Glutamatergic neuron (in vitro differentiated cells): ENCODE measurements at regions not wholly inside any gene's neighbourhood (a gene's known extent, or its start where the extent isn't known, plus 50 kb on each side); places are given as distances from the start of the nearest gene placed in this dataset.

ENCODE experiments used
- DNase-seq: peaks from one replicate; pipeline ENCODE4 v3.0.0; 2022
- H3K27ac Mint-ChIP-seq: one replicate; pipeline ENCODE4 v1.8.0; 2020; ENCODE audit warnings: mild to moderate bottlenecking, mixed read lengths, inconsistent platforms; ENCODE audit not compliant: unreplicated experiment
- H3K27me3 Mint-ChIP-seq: one replicate; pipeline ENCODE4 v1.8.0; 2020; ENCODE audit warnings: mild to moderate bottlenecking, moderate library complexity, mixed read lengths, inconsistent platforms; ENCODE audit not compliant: unreplicated experiment
- H3K36me3 Mint-ChIP-seq: one replicate; pipeline ENCODE4 v1.8.0; 2020; ENCODE audit warnings: mild to moderate bottlenecking, mixed read lengths, inconsistent platforms; ENCODE audit not compliant: unreplicated experiment
- H3K4me1 Mint-ChIP-seq: one replicate; pipeline ENCODE4 v1.8.0; 2020; ENCODE audit warnings: mild to moderate bottlenecking, low read depth, mixed read lengths, inconsistent platforms; ENCODE audit not compliant: unreplicated experiment
- H3K4me3 Mint-ChIP-seq: one replicate; pipeline ENCODE4 v1.8.0; 2020; ENCODE audit warnings: mild to moderate bottlenecking, mixed read lengths, inconsistent platforms; ENCODE audit not compliant: unreplicated experiment
- H3K9me3 Mint-ChIP-seq: one replicate; pipeline ENCODE4 v1.8.0; 2020; ENCODE audit warnings: mild to moderate bottlenecking, moderate library complexity, mixed read lengths, inconsistent platforms; ENCODE audit not compliant: unreplicated experiment
- TF ChIP-seq, protein P1 (sequence below): fragments of 200-600 bp; sonication (generic); IDR thresholded peaks from one replicate; pipeline ENCODE4 v1.5.0; 2021; ENCODE audit not compliant: partially characterized antibody, unreplicated experiment

GRCh38 chr3:193981504-193981903 is 154.4 kb upstream of the HES1 start:
- H3K36me3 Mint-ChIP-seq: no peaks in the 10 kb centered on the region
- TF ChIP-seq, protein P1, sequence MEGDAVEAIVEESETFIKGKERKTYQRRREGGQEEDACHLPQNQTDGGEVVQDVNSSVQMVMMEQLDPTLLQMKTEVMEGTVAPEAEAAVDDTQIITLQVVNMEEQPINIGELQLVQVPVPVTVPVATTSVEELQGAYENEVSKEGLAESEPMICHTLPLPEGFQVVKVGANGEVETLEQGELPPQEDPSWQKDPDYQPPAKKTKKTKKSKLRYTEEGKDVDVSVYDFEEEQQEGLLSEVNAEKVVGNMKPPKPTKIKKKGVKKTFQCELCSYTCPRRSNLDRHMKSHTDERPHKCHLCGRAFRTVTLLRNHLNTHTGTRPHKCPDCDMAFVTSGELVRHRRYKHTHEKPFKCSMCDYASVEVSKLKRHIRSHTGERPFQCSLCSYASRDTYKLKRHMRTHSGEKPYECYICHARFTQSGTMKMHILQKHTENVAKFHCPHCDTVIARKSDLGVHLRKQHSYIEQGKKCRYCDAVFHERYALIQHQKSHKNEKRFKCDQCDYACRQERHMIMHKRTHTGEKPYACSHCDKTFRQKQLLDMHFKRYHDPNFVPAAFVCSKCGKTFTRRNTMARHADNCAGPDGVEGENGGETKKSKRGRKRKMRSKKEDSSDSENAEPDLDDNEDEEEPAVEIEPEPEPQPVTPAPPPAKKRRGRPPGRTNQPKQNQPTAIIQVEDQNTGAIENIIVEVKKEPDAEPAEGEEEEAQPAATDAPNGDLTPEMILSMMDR: no peak
- H3K27me3 Mint-ChIP-seq: peaks cover 4% of the 10 kb centered on the region
- H3K4me3 Mint-ChIP-seq: no peak overlapping the region
- DNase-seq: no peak
- peaks cover 2% of the 10 kb centered on the region for H3K9me3 Mint-ChIP-seq
- no peaks in the 10 kb centered on the region for H3K4me1 Mint-ChIP-seq
- H3K27ac Mint-ChIP-seq: no peak overlapping the region

DNA sequence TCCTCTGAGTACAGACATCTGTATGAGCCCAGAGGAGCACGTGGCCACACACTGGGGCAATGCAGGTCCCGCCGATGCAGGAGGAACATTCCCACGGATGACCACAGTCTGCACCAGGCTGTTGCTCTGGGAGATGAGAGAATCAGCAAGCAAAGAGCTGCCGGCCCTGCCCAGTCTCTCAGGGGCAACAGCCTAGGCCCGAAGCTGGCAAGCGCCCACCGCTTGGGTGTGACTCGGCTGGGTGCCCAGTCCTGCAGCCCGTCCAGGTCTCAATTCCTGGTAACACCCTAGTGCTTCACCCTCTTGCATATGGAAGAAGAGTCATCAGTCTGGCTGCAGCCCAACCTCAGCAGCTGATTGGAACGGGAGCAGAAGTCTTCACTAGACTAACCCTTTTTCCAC is 153.7 kb upstream of the HES1 start:
- H3K27me3 Mint-ChIP-seq: peaks cover 4% of the 10 kb centered on the region
- H3K9me3 Mint-ChIP-seq: peaks cover 2% of the 10 kb centered on the region
- no peaks in the 10 kb centered on the region for H3K4me1 Mint-ChIP-seq
- no peaks in the 10 kb centered on the region for H3K36me3 Mint-ChIP-seq
- no peak for DNase-seq
- TF ChIP-seq, protein P1: no peak
- no peak overlapping the region for H3K4me3 Mint-ChIP-seq
- no peak overlapping the region for H3K27ac Mint-ChIP-seq

- Mint-ChIP-seq H3K27ac (no peak overlapping the region), H3K27me3 (peaks cover 4% of the 10 kb centered on the region), H3K36me3 (no peaks in the 10 kb centered on the region), H3K4me3 (no peak overlapping the region), H3K4me1 (no peaks in the 10 kb centered on the region), H3K9me3 (peaks cover 2% of the 10 kb centered on the region)
- no peak for DNase-seq
- TF ChIP-seq, protein P1: no peak
Observed at GRCh38 chr3:193983846-193984818, 151.8 kb upstream of the HES1 start.

- H3K27ac Mint-ChIP-seq: no peak overlapping the region
- no peaks in the 10 kb centered on the region for H3K4me1 Mint-ChIP-seq
- TF ChIP-seq, protein P1: no peak
- peaks cover 4% of the 10 kb centered on the region for H3K27me3 Mint-ChIP-seq
- no peaks in the 10 kb centered on the region for H3K36me3 Mint-ChIP-seq
- no peak overlapping the region for H3K4me3 Mint-ChIP-seq
- DNase-seq: no peak
- peaks cover 3% of the 10 kb centered on the region for H3K9me3 Mint-ChIP-seq
Observed at GRCh38 chr3:193984876-193985275, 151.1 kb upstream of the HES1 start.

- no peaks in the 10 kb centered on the region for H3K36me3 Mint-ChIP-seq
- DNase-seq: no peak
- peaks cover 2% of the 10 kb centered on the region for H3K4me1 Mint-ChIP-seq
- TF ChIP-seq, protein P1: no peak
- peaks cover 1% of the 10 kb centered on the region for H3K9me3 Mint-ChIP-seq
- H3K4me3 Mint-ChIP-seq: no peak overlapping the region
- H3K27ac Mint-ChIP-seq: no peak overlapping the region
- H3K27me3 Mint-ChIP-seq: no peaks in the 10 kb centered on the region
Observed at GRCh38 chr3:193987186-193987585, 148.8 kb upstream of the HES1 start.
